Jurkat, Clone E6-1 (cell line): ENCODE measurements at regions not wholly inside any gene's neighbourhood (a gene's known extent, or its start where the extent isn't known, plus 50 kb on each side); places are given as distances from the start of the nearest gene placed in this dataset.

Source experiments
- DNase-seq: peaks from one replicate; pipeline ENCODE4 v3.0.0-alpha.2; 2011; ENCODE audit warnings: low read depth, low spot score
- H3K4me3 ChIP-seq: 2 replicates; pipeline ENCODE4 v1.5.1; 2011; ENCODE audit warnings: mild to moderate bottlenecking, low read length, control low read depth, moderate library complexity

DNA sequence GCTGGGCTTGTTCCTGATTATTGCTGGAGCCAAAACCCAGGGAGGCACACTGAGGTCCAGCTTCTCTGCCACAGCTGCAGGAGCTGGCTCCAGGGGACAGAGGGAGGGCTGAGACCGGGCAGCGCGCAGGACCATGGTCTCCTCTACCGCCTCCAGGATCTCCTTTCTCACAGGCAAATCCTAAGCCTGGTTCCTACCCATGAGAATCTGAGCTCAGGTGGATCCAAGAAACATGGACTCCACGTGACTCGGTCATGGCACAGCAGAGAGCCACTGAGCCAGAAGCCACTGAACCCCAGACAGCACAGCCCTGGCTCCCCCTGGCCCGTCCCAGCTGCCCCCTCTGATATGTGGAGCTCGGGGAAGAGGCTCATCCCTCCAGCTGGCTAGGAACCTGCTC, 653.4 kb upstream of the ID2 start:
- no peak overlapping the region for H3K4me3 ChIP-seq
- DNase-seq, result no peak

DNA sequence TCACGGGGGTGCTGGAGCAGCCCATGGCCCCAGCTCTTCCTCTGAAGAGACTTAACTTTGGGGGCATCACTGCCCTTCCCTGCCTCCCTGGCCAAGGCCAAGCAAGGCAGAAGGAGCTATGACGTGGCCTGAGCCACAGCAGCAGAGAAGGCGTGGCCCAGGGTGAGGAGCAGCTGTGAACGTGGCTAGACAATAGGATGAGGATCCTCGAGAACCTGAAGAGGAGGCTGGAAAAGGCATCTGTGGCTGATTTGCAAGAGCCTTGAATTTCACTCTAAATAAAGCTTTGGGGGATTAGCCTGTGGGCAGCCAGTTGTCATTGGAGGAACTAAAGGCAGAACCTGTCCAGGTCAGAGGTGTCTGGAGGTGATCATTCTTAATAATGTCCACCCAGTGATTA, 652.9 kb upstream of the ID2 start:
- H3K4me3 ChIP-seq, result no peak overlapping the region
- no peak for DNase-seq

DNA sequence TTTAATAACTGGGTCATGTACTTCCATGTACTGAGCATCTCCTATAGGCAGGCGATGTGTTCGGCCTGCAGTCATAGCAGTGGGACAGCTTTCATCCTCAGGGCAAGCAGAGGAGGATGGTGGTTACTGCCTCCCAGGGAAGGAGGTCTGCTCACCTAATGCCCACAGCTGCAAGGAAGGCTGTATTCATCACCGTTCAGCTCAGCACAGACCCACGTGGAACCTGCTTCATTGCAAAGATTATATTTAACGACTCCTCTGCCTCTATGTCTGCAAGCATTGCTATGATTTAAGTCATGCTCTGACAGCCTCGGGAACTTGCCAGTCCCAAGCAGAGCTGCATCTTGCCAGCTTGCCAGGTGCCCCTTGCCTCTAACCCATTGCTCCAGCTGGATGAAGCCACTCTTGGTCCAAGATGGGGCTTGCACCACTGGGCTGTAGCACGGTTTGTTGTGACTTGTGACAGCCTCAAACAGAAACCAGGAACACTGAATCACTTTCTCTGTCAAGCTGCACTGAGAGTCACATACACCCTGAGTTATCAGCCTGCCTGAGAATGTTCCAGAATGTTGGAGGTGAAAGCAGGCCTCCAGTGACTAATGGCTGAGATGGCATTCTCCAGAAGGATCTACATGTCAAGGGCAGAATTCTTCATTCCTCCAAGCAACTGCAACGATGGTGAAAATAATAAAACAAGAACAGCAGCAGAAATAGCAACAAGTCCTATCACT, 651.1 kb upstream of the ID2 start:
- DNase-seq, result no peak
- H3K4me3 ChIP-seq, result no peak overlapping the region

DNA sequence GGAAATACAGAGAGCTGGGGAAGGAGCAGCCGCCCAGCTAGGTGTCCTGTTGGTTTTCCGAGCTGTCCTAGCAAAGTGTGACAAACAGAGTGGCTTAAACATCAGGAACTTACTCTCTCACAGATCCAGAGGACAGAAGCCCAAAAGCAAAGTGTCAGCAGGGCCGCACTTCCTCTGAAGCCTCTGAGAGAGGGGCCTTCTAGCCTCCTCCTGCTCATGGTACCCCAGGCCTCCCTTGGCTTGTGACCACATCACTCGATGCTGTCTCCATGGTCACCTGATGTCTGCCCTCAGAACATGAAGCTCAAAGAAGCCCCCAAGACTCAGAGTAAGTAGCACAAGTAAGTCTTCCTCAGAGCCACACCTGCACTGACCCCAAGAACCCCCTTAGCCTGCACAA, 650.5 kb upstream of the ID2 start:
- DNase-seq, result no peak
- no peak overlapping the region for H3K4me3 ChIP-seq

DNA sequence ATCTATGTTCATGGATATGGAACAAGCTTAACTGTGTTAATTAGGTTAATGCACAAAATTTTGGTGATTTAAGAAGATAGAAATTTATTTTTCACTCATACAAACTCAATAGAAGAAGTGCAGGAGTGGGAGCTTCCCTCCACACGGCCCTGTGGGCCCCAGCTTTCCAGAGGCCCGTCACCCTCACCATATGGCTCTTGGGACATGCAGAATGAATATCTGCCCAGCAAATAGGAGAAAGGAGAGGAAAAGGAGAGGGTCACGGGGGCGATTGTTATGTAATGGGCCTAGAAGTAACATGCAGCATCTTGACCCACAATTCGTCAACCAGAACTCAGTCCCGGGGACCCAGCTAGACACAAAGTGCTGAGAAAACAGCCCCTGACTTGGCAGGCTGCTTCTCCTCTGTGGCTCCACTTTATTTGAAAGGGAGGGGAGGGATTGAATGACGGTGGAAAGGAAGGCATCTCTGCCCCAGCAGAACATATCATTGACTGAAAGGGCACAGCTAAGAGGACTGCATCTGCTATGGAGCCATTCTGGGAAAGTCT, 648.2 kb upstream of the ID2 start:
- no peak for DNase-seq
- H3K4me3 ChIP-seq, result no peak overlapping the region

DNA sequence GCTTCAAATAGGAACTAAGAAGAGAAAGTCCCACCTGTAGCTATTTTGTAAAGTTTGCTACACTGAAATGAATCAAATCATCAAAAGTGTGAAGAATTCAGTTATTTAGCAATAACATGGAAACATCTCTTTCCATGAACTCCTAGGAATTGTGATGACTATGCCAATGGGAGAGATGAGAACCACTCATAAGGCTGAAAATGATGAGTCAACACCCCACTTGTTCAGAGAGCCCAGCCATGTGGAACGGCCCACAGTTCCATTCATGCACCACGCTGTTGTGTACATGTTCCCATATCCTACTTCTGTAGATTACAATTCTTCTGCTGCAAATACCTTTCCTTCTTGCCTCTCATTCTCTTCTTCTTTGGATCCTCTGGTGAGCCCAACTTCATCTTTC, 645.5 kb upstream of the ID2 start:
- no peak overlapping the region for H3K4me3 ChIP-seq
- DNase-seq, result no peak

DNA sequence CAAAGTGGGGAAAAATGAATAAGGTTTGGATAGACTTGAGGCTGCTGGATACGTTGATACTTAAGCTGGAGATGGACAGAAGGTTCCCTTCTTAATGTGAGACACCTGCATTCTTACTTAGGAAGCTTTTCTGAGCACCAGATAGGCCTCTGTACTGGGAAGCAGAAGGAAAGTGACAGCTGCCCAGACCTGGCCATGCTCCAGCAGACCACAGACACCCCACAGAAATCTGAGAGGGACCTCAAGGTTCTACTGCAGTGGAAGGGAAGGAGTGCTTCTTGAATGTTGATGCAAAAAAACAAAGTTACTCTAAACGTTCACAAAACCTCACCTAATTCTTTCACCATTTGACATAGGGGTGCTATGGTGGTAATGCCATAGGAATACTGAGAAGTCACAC, 642.1 kb upstream of the ID2 start:
- no peak for DNase-seq
- no peak overlapping the region for H3K4me3 ChIP-seq

DNA sequence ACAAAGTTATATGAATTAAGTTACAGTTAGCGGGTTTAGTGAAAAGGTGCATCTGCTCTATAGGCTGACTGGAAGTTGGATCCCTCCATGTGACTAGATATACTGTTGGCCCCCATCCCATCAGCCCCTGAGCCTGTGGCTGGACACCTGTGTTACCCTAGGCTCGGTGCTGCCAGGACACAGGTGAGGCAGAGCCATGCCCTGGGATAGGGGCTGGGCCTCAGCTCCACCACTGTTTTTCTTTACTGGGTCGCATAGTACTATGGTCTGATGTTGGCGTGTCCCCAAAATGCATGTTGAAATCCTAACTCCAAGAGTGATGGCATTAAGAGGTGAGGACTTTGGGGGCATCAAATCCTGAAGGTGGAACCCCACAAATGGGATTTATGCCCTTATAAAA, 638.6 kb upstream of the ID2 start:
- no peak overlapping the region for H3K4me3 ChIP-seq
- DNase-seq, result no peak

DNA sequence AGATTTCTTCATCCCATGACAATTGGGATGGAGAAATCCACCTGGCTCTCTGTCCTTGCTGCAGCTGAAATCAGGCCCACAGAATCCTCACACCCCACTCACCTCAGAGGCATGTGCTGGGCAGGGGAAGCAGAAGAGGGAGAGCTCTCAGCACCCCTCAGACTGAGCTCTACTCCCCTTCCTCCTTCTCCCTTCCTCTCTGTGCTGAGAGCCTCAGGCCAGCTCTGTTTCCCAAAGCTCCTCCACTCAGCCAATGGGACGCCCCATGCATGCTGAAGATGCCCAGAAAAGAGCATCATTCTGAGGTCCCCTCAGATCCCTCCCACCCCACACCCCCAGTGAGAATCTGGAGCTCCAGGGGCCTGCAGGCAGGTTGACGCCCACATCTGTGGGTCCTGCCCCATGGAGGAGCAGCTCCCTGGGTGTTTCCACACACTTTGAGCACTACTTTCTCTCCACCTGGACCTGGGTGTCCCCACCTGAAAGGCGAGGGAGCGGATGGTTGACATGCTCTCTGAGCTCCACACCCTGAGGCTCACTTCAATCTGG, 637.7 kb upstream of the ID2 start:
- no peak overlapping the region for H3K4me3 ChIP-seq
- no peak for DNase-seq

DNA sequence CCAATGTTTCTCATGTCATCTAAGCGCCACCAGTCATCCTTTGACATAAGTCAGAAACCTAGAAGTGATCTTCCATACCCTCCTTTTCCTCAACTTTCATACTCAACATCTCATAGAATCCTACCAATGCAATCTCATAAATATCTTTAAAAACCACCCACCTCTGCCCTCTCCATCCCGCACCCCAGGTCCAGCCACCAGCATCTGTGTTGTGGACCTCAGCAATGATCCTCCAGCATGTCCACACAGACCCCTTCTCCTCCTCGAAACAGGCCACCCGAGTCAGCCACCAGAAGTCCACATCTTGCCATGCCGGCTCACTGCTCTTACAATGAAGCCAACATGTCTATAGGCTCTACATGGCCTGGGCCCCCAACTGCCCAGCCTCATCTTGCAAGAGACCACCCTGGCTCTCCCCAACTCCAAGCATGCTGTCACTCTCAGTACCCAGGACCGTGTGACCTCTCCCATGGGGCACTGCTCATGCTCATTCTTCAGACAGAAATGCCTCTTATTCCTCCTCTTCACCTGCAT, 636.7 kb upstream of the ID2 start:
- no peak overlapping the region for H3K4me3 ChIP-seq
- DNase-seq, result no peak

DNA sequence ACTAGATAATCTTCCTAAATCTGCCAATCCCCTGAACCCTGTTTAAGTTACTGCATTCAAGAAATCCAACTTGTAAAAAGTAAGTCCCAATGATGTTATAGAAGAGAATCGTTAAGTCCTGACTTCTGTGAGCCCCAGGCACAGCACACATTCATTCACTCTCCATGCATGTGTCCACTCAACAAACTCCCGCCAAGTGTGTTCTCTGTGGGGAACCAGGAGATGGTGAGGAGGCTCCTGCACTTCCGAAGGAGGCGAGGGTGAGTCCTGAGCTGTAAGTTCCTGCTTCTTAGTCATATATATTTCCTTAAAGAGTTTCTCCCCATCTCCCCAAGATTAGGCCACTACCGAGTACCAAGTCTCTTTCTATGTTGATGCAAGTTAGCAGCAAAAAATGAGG, 635.0 kb upstream of the ID2 start:
- DNase-seq, result no peak
- H3K4me3 ChIP-seq, result no peak overlapping the region

DNA sequence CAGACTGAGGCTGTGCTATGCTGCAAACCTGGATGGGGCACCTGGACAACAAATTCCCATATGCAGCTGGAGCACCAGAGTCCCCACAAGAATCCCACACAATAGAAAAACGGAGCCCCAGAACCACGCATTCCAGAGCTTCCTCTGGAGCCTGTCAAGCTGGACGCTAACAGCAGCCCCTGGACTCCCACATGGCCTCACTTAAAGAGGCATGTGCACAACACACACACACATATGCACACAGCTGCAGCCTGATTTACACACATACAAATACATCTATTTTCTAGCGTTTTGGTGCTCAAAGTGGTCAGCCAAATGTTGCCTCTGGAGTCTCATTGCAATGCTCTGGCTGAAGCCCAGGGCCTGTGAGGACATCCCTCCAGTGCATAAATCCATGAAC, 632.7 kb upstream of the ID2 start:
- H3K4me3 ChIP-seq, result no peak overlapping the region

DNA sequence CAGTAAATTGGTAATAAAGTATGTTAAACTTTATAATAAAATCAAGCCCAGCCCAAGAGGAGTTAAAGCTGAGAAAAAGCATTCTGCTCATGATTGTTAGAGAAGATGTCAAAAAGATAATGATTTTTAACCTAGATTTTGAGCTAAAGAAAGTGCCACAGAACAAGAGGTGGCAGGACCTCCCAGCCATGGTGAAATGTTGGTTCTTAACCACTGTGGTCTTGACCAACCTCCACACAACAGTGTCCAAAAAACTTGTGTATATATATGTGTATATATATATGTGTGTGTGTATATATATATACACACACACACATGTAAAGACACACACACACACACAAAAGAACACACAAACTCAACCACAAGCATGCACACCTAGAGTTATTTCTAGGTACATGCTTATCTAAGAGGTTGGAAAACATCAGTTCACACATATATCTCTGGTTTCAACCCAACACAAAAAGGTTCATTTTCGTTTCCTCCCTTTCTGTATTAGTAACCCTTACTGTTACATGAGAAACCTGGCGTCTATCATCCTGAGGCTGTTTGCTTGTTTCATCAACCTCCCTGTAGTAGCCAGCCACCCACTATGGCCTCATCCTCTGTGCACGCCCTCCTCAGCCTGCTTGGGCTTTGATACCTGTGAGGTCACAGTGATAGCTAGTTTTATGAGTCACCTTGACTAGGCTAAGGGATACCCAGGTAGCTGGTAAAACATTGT, 631.8 kb upstream of the ID2 start:
- no peak for DNase-seq
- no peak overlapping the region for H3K4me3 ChIP-seq

More for the DNA sequence above, 632.7 kb upstream of the ID2 start:
- no peak for DNase-seq

DNA sequence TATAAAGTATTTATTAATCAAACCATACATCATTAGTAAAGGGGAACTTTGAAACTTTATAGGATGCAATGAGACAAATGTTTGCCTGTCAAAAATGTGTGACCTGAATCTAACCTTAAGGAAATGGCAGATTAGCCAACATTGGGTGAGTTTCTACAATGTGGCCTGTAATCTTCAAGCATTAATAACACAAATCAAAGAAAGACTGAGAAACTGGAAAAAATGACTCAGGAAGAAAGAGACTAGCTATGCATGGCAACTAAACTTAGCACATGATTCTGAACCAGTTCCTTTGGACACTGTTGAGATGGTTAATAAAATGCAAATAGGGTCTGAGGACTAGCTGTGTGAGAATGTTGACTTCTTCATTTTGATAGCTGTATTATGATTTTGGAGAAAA, 628.6 kb upstream of the ID2 start:
- DNase-seq, result no peak
- no peak overlapping the region for H3K4me3 ChIP-seq

DNA sequence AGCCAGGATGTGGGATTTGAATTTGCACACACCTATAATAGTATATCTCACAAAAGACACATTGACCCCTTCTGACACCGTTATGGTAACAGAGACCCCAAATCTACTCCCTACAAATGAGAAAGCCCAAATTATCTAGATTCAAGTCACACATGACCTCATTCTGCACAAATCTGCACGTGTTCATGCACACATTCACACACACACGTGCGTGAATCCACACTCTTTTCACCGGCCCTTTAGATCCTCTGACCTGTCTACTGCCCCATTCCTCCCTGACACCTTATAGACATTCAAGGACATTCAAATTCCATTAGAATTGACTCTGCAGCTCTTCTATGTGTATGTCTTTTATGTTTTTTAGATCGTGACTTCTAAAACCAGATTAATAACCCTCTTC, 627.8 kb upstream of the ID2 start:
- no peak overlapping the region for H3K4me3 ChIP-seq
- no peak for DNase-seq

DNA sequence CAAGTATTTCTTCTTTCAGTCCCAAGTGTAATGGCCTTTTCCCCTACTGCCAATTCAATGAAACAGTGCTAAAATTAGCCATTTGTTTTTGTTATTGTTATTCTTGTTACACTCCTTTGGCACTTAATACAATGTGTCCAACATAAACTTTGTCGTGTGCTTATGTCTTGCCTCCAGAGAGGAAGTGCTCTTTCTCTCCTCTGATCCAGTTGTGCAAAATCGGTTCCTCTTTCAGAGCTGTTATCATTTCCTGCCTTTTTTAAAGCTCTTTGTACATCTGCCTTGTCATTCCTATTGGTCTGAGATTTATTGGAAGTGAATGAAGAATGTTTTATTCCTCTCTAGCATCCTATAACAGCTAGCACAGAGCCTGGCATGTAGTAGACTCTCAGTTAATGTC, 623.2 kb upstream of the ID2 start:
- no peak overlapping the region for H3K4me3 ChIP-seq
- no peak for DNase-seq

DNA sequence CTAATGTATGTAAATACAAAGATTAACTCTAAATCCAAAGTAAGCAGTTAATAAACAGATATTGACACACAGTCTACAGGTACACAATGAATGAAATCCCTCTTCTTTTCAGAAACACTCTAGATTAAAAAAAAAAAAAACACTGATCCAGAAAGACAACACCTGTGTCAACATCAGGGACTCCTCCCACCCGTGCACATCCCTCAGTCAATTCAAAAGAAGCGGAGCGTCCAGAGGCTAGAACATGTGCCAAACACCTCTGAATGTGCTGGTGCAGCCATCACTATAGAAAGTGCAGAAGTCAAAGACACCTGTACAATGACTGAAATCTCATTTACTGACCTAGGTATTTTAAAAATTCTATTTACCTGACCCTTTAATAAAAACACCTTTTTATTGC, 622.6 kb upstream of the ID2 start:
- no peak for DNase-seq
- no peak overlapping the region for H3K4me3 ChIP-seq

DNA sequence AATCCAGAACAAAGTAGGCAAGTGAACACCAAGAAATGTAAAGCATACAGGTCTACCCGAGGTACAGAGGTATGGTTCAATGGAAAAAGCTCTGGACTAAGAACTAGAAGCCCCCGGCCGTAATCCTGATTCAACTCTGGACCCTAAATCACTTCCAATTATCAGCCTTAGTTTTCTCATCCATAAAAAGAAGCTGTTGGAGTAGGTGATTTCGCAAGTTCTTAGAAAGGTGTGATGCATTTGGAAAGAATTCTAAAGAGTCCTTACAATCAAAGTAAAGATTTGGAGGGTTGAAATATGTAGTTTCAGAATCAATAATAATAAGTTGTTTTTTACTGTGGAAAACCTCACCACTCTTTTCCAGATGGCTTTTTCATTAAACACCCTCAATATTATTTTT, 622.1 kb upstream of the ID2 start:
- no peak for DNase-seq
- H3K4me3 ChIP-seq, result no peak overlapping the region

DNA sequence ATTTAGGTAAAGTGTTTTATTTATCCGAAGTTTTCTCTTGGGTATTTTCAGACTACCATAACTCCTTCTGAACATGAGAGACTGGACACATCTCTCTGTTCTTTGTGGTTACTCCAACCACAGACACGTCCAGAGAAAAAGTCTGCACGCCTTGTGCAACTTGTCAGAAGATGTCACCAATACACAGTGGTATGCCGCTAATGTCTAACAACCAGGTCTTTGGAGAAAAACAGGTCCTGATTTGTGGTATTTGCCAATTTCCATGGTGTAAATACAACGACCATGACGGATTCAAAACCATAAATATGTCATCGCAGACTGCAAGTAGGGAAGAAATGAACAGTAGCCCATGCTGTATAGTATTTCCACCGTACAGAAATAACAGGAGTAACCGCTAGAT, 620.6 kb upstream of the ID2 start:
- no peak for DNase-seq
- H3K4me3 ChIP-seq, result no peak overlapping the region

DNA sequence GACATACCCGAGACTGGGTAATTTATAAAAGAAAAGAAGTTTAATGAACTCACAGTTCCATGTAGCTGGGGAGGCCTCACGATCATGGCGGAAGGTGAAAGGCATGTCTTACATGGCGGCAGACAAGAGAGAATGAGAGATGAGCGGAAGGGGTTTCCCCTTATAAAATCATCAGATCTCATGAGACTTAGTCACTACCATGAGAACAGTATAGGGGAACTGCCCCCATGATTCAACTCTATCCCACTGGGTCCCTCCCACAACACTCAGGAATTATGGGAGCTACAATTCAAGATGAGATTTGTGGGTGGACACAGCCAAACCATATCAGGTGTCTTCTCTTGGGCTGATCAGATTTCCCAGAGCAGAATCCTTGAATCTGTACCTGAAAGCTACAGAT, 617.3 kb upstream of the ID2 start:
- no peak for DNase-seq

More for the DNA sequence above, 617.3 kb upstream of the ID2 start:
- H3K4me3 ChIP-seq, result no peak overlapping the region
